ENCODE measurements at regions not wholly inside any gene's neighbourhood (a gene's known extent, or its start where the extent isn't known, plus 50 kb on each side); places are given as distances from the start of the nearest gene placed in this dataset.

GRCh38 chr5:166330036-166330435, 1961.4 kb upstream of the WWC1 start:
- intact Hi-C loops (cut with DNase I), result no loop called here

GRCh38 chr5:166331521-166331920, 1959.9 kb upstream of the WWC1 start:
- H3K27ac ChIP-seq, result no peak overlapping the region
- no peak overlapping the region for H3K4me3 ChIP-seq
- no peaks in the 10 kb centered on the region for H3K27me3 ChIP-seq
- TF ChIP-seq POLR2A (IDR thresholded peaks at IDR 0.05) (no peak), CTCF (IDR thresholded peaks at IDR 0.05) (no peak)
- intact Hi-C loops (cut with DNase I), result no loop called here
- H3K9me3 ChIP-seq (replicated peaks in 1 of 3), result no peaks in the 10 kb centered on the region
- H3K4me1 ChIP-seq (replicated peaks in 1 of 2), result no peaks in the 10 kb centered on the region
- 80 to 87% (median 84%) methylated on average over 4 of the region's 4 CpGs for WGBS, 4 donors
- no peak for DNase-seq
- H3K36me3 ChIP-seq (replicated peaks in 1 of 2), result no peaks in the 10 kb centered on the region

More at GRCh38 chr5:166330036-166330435, 1961.4 kb upstream of the WWC1 start:
- TF ChIP-seq CTCF (IDR thresholded peaks at IDR 0.05), result no peak
- no peak for TF ChIP-seq POLR2A (IDR thresholded peaks at IDR 0.05)
- DNase-seq, result no peak
- Histone ChIP-seq H3K9me3 (replicated peaks in 1 of 3) (no peaks in the 10 kb centered on the region), H3K4me3 (no peak overlapping the region), H3K4me1 (replicated peaks in 1 of 2) (no peaks in the 10 kb centered on the region), H3K27me3 (no peaks in the 10 kb centered on the region), H3K27ac (no peak overlapping the region), H3K36me3 (replicated peaks in 1 of 2) (no peaks in the 10 kb centered on the region)

- H3K4me3 ChIP-seq, result no peak overlapping the region
- H3K4me1 ChIP-seq (replicated peaks in 1 of 2), result no peaks in the 10 kb centered on the region
- H3K9me3 ChIP-seq (replicated peaks in 1 of 3), result no peaks in the 10 kb centered on the region
- WGBS, 4 donors, result 87 to 94% (median 91%) methylated on average over 6 of the region's 6 CpGs
- intact Hi-C loops (cut with DNase I), result no loop called here
- H3K36me3 ChIP-seq (replicated peaks in 1 of 2), result no peaks in the 10 kb centered on the region
- TF ChIP-seq CTCF (IDR thresholded peaks at IDR 0.05) (no peak), POLR2A (IDR thresholded peaks at IDR 0.05) (no peak)
- no peak for DNase-seq
- H3K27me3 ChIP-seq, result no peaks in the 10 kb centered on the region
- H3K27ac ChIP-seq, result no peak overlapping the region
These were observed 1952.6 kb upstream of the WWC1 start for GRCh38 chr5:166338801-166339200.

GRCh38 chr5:166340039-166340438, 1951.4 kb upstream of the WWC1 start:
- Histone ChIP-seq H3K27me3 (no peaks in the 10 kb centered on the region), H3K4me1 (replicated peaks in 1 of 2) (no peaks in the 10 kb centered on the region), H3K27ac (no peak overlapping the region), H3K4me3 (no peak overlapping the region), H3K36me3 (replicated peaks in 1 of 2) (no peaks in the 10 kb centered on the region), H3K9me3 (replicated peaks in 1 of 3) (no peaks in the 10 kb centered on the region)
- DNase-seq, result no peak
- intact Hi-C loops (cut with DNase I), result no loop called here
- no peak for TF ChIP-seq CTCF (IDR thresholded peaks at IDR 0.05)
- TF ChIP-seq POLR2A (IDR thresholded peaks at IDR 0.05), result no peak
- WGBS, 4 donors, result 0 to 81% (median 76%) methylated on average over 1 of the region's 1 CpG
